Mammary epithelial cell (primary cell): ENCODE measurements at regions not wholly inside any gene's neighbourhood (a gene's known extent, or its start where the extent isn't known, plus 50 kb on each side); places are given as distances from the start of the nearest gene placed in this dataset.

Experiments
- CTCF ChIP-seq, 2 donors: IDR thresholded peaks in 1 of 2; conservative IDR thresholded peaks in 1 of 2; 2 replicates each; pipeline ENCODE4 v1.5.1; 2011 to 2012; ENCODE audit warnings: inconsistent platforms in 2 of 2, low read length in 2 of 2, mild to moderate bottlenecking in 2 of 2, control low read depth in 1 of 2, low read depth in 1 of 2; ENCODE audit not compliant: insufficient read depth in 1 of 2; ENCODE audit errors: extremely low read depth in 1 of 2
- EZH2 ChIP-seq: IDR thresholded peaks from 2 replicates; pipeline ENCODE4 v1.6.1; 2012; ENCODE audit warnings: low read length, inconsistent platforms, borderline replicate concordance

GRCh38 chr2:7767902-7768301 lies 850.7 kb downstream of the RNF144A start:
- TF ChIP-seq EZH2, result no peak
- TF ChIP-seq CTCF (conservative IDR thresholded peaks at IDR 0.05 in 1 of 2, IDR thresholded peaks at IDR 0.05 in 1 of 2; ENCODE audit: extremely low read depth in 1 of 2, insufficient read depth in 1 of 2, low read depth in 1 of 2, low read length in 2 of 2), result no peak
